GM19035 (cell line): ENCODE measurements at regions not wholly inside any gene's neighbourhood (a gene's known extent, or its start where the extent isn't known, plus 50 kb on each side); places are given as distances from the start of the nearest gene placed in this dataset.
"Not testable (repeated sequence)": the region's sequence is repeated elsewhere in the genome, so short reads cannot be mapped to it uniquely, and the experiment has no call there.

Source experiments
- ATAC-seq: cut with Tn5 transposase; IDR thresholded peaks from one replicate; pipeline ENCODE4 v1.9.1; 2021; ENCODE audit not compliant: unreplicated experiment

DNA sequence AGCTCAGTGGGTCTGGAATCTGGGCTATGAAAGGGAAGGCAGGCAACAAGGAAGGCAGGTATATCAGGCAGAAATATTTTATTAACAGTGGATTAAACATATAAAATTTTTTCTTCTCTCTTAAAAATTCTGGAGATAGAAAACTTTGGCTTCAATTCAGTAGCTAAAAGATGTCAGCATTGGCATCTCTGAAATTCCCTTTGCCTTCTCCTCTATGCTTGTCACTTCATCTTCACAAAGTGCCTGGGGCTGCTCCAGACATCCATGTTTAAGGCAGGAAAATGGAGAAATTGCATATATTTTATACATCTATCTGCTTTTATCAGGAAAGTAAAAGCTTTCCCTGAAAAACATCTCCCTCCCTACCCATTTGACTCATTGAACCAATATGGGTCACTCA is 894.1 kb upstream of the API5 start:
- ATAC-seq = no peak

DNA sequence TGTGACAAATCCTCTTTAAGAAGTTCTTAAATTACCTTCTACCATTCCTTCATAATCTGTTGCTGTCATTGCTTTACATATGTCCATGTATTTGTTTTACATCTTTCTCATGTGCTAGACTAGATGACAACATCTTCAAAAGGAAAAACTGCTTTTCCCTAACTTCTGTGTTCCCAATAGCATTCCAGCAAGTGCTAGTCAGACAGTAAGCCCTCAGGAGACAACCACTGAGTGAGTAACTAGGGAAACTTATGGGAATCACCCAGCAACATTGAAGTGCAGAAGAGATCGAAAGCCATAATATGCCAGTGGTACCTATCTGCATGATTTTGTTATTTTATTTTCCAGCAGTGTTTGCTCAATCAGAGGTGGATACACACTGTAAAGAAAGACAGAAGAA is 889.7 kb upstream of the API5 start:
- no peak for ATAC-seq

DNA sequence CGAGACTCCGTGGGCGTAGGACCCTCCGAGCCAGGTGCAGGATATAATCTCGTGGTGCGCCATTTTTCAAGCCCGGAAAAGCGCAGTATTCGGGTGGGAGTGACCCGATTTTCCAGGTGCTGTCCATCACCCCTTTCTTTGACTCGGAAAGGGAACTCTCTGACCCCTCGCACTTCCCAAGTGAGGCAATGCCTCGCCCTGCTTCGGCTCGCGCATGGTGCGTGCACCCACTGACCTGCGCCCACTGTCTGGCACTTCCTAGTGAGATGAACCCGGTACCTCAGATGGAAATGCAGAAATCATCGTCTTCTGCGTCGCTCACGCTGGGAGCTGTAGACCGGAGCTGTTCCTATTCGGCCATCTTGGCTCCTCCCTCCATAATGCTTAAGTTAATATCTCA is 876.9 kb upstream of the API5 start:
- ATAC-seq = not testable (repeated sequence)

DNA sequence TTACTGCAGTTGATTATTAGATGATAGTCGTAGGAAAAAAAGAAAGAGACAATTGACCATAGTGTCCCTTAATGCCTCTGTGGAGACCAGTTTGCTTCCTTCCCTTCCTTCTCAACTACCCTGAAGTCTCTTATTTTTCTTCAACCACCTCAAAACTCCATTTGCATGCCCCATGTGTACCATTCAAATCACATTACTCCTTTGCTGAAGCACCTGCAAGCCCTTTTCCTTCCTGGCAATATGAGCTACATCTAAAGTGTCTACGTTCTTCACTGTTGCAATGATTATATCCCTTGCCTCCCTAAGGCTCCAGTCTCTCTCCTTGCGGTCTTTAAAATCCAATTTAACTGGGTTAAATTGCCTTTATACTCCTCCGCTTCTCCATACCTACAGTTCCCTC is 867.4 kb upstream of the API5 start:
- no peak for ATAC-seq

DNA sequence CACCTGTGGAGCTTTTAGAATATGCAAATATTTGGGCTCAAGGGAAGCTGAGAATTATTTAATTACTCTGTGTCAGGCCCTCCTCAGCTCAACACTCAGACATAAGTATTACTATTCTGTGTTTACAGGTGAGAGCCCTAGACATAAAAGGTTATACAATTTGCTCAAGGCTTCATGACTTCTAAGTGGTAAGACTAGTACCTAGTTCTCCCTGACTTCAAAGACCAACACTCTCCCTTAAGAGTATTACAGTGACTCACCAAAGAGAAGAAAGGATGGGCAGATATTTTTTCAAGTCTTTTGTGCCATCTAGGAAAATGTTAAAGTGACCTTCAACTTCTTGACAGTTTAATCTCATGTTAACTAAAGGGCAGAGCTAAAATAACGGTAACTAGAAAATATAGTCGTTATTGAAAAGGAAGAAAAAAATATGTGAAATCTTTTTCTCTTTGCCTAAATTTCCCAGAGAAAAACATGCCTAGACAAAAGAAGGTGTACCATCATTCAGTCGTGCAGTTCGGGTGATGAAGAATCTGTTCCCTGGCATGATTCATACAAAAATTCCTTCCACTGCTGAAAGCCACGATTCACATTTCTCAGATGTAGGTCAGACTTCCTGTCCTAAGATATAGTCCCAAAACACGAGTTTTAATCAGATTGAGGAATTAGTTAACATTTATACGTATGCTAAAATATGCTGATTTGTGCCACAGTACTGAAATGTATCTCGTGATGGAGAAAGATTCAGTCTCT is 849.1 kb upstream of the API5 start:
- ATAC-seq = no peak

DNA sequence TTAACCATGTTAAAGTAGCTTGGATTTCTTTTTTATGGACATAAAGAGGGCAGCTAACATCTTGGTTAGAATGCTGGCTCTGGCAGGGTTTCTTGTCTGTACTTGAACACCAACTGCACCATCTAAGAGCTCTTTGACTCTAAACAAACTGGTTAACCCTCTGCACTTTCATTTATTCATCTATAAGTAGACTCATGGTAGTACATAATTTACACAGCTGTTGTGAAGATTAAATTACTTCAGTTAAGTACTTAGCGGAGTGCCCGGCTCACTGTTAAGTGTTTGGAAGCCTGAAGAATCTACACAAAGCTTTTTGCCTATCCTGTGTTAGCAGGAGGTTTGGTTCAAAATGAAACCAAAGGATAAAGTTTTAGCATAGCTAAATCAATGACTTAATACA is 846.2 kb upstream of the API5 start:
- ATAC-seq = no peak

DNA sequence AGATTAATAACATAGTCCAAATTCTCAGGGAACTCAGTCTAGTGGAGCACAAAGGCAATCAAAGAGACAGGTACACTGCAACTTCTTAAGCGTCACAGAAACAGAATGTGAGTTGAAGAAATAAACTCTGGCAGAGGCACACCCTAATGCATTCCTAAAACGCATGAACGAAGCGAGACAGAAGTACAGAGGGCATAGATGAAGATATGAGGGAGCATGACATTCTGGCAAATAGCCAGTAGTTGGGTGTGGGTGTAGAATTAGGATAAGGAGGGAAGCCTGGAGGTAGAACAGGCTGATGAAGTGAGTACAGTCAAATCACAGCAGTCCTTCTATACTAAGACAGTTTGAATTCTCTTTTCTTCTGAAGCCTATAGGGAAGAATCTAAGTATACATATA is 838.7 kb upstream of the API5 start:
- no peak for ATAC-seq

DNA sequence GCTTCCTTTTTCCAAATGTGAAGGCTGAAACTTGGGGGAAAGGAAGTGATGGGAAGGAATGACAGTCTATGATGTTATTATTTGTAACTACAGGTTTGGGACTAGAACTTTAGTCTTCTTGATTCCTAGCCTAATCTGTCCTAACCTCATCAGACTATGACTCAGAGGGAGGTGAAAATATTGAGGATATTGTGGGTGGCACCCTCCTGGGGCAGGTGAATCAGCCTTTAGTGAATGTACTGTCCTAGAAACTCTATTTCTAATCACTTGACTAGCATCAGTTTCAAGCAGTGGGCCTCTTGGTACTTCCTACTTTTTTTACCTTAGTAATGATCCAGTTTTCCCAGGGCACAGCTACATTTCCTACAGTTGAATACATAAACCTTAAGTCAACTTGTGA is 829.0 kb upstream of the API5 start:
- no peak for ATAC-seq

DNA sequence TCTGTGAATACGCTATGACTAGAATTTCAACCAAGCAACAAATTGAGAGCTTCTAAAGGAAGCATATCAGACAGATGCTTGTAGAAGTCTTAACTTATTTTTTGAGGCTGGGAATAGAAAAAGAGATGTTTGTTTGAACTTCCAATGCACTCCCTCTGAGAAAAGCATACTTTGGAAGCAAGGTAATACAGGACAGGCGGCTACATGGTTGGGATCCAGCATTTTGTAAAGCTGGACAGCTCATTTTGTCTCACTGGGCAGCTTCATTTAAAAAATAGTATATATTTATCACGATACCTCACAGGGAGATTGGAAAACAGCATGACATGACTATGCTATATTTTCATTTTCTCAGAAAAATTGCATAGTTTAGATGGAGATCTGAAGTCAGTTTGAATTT is 821.3 kb upstream of the API5 start:
- ATAC-seq = no peak

DNA sequence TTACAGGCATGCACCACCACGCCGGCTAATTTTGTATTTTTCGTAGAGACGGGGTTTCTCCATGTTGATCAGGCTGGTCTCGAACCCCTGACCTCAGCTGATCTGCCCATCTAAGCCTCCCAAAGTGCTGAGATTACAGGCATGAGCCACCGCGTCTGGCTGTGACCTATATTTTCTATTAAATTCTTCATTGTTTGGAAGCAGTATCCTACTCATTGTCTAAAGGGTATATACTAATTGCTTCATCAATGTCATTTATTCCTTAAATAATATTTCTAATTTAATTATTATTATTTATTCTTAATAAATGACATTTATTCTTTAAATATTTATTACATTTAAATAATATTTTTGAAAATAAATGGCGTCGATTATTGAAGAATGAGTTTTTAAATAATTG is 817.3 kb upstream of the API5 start:
- no peak for ATAC-seq

DNA sequence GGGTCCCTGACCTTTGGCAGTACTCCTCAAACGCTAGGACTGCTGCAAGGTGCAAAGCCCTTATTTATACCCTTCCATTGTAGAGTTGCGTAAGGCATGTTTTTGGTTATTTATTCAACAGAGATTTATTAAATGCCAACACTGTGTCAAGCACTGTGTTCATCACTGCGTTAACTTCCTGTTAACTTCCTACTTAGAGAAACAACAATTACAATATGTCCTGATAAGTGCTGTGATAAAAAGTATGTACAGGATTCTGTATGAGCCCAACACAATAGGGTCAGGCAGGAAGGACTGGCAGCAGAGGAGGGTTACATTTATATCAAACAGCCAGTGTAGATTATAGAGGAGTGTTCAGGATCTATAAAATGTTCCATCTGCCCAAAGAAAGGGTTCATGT is 812.8 kb upstream of the API5 start:
- ATAC-seq = no peak

DNA sequence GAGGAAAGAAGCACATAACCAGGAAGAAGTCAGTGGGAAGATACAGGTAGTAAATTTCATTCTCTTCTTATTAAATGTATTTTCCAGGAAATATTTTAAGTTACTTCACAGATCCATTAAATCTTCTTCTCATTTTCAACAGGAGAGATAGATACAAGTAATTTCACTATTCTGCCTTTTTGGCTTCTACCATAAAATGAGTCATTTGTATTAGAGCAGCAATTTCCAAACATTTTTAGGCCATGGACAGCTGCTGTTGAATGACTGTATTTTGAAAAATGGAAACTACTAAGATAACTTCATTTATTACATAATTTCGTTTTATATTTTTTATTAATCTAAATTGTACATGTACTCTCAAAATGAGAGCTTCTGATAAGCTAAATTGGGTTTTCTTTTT is 809.6 kb upstream of the API5 start:
- ATAC-seq = no peak

DNA sequence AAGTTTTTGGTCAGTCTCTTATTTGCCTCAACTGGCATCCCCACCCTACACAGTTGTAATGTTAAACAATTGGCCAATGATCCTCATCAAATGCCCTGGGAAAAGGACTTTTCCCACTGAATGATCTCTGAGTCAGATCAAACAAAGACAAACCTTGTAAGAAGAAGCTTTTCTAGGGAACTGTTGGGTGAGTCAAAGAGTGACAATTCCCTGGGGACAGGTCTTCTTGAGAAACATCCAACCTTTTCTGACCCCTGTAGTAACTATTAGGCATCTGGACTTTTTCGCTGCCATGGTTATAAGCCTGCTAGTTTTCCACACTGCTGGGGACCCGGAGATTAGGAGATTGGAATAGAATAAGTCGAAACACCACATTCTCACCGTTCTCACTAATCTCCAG is 789.8 kb upstream of the API5 start:
- ATAC-seq = no peak

DNA sequence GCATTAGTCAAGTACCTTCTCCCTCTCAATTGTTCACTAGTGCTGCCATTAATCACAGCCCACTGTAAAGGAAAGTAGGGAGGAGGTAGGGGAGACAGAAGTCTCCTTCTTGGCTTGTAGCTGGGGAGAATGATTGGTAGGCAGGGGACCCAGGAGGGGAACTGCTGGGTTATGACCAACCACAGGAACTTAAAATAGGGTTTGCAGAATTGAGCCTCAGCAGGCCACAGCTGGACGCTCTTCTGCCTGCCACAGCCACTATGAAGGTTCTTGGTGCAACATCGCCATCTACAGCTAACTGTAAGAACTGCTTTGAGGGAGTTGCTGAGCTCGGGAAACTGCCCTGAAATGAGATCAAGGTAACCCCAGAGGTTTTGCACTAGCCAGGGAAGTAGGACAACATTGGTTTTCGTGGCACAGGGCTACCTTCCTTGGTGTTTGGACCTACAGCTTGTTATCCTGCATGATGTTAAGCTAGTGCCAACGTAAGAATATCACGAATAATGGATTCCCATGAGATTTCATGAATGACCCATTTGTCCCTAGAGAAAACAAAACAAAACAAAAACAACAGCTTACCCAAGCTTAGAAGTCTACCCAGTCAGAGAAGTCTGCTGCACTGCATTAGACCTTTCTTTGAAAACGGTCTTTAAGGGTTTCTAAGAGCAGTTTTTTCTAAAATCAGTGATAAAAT is 787.1 kb upstream of the API5 start:
- ATAC-seq = peak; percentile 97

DNA sequence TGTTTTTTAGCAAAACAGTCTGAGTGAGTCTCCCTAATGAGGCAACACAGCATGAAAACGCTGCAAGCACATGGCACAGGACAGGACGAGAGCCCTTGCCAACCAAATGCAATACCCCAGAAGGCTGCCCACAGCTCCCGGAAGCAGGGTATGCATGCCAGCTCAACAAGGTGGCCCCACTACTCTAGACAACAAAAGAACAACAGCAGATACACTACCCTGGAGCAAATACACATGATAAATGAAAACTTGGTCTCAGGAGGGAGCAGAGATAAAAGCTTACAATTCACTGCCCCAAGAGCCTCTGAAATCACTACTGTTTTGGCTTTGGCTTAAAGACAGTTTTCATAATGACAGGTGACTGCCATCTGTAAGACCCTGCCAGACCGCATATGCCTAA is 785.4 kb upstream of the API5 start:
- ATAC-seq = no peak

DNA sequence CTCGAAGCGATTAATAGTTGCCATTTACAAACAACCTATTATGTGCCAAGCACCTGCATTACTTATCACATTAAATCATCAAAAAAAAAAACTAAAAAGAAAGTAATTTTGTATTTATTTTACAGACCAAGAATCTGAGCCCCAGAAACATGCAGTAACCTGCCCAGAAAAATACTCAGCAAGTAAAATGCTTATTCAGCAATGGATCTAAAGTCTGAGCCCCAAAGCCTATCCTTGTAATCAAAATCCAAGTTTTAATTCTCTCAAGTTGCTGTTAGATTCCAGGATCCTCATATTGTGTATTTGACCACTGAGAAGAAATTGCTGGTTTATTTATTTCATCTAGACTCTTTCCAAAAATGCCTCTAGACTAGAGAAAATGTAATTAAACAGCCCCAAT is 783.3 kb upstream of the API5 start:
- no peak for ATAC-seq

DNA sequence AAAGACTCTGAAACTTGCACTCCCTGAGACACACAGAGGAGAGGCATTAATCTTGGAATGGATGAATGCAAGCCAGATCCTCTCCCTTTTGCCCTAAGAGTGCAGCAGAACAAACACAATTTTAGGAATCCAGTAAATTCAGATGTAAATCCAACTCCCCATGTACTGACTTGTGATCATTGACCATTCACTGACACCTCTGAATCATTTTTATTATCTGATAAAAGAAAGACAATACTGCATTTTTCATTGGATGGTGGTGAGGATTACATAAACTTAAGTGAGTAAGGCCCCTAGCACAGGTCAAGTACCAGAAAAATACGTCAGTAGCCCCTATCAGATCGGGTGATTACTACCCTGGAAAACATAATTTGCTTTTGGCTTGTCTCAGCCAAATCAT is 782.9 kb upstream of the API5 start:
- no peak for ATAC-seq

DNA sequence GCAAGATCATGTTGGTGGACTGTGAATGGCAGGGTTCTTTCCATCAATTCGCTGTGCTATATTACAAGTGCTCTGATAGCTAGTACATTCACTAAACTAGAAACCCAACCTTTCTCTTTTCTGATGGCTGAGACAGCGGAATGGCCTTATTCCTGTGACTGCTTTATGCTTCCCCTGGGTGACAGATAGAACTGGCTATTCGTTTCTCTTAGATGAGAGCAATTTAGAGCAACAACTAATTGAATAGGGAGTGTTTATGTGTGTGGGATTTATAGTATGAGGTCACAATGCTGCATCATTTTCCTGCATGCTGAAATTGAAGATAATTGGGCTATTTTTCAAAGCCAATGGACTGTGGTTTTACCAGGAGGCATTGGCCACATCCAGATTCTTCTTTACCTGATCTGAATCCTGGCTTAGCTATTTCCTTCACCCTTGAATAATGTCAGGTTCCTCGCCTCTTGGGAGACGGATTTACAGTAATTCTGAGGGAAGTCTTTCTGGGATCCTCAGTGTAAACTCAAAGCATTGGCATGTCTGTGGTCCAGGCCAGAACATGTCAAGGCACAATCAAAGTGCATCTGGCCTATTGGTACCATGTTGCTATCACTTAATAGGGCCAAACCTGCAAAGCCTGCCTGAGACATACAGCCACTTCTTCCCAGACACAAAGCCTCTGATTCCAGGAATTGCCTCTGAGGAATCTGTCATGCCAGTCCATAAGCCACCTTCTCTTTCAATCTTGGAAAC is 775.0 kb upstream of the API5 start:
- ATAC-seq = no peak

DNA sequence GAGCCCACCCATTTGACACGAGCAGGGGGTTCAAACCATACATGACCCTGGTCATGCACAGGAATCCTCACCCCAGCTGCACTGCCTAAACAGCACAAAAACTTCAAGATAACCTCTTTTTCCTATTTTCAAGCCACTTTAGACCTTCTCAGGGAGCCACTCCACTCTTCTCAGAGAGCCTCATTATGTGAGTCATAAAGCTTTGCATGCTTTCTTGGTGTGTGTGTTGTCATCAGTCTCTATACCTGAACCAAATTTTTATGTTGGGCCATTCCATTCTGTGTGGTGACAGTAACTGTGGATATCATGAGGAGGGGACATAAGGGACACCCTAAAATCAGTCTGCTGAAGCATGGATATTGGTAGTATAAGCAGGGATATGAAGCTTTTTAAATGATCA is 769.5 kb upstream of the API5 start:
- no peak for ATAC-seq

DNA sequence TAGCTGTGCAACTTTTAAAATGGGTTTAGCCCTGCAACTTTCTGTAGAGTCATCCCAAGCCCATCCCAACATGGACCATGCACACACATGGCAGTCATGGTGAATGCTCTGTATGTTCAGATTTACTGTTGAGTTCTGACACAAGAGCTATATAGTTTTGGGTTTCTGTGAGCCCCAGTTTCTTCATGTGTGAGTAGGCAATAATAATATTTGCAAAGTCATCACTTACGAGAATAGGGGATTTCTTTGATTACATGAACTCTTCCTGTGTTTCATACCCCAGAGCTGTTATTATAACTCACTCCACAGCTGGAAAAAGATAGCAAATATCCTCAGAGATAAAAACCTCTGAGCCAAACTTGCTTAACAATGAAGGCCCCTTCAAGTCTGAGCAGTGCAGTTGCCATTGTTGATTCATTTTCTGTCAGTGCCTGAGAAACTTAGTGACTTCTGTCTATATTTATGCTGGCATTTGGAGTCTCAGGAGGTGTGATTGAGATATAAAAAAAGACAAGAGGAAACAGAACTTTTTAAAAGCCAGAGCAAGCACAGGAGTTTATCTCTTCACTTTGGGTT is 767.9 kb upstream of the API5 start:
- no peak for ATAC-seq

DNA sequence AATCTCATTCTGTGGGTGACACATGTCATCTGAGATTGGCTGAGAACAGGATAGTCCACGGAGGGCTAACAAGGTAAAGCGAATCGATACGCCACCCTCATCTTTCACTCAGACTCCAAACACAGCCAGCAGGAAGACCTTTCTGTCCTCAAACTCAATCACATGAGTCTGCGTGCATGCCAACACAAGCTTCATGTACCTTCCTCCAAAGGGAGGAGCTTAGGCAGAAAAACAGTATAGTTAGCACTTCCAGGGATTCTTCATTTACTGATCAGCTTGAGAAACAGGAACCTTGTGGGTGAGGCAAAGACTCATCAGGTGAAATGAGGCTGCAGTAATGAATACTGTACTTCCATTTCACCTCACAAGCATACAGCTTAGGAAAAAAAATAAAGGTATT is 767.1 kb upstream of the API5 start:
- ATAC-seq = no peak

DNA sequence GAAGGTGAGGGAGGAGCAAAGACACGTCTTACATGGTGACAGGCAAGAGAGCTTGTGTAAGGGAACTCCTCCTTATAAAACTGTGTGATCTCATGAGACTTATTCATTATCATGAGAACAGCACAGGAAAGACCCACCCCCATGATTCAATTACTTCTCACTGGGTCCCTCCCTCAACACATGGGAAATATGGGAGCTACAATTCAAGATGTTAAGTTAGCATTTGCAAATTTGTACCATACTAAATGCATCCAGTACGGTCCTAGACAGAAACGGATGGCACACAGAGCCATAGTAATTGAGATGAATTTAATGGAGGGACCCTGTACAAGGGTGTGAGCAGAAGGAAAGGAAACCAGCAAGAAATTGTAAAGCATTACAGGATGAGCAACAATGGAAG is 765.8 kb upstream of the API5 start:
- no peak for ATAC-seq
